Upper lobe of right lung (tissue), 1 donor: ENCODE measurements at regions not wholly inside any gene's neighbourhood (a gene's known extent, or its start where the extent isn't known, plus 50 kb on each side); places are given as distances from the start of the nearest gene placed in this dataset.

Source experiments
- ATAC-seq: fragments of 200-7000 bp; cut with Tn5 transposase; one replicate; pipeline ENCODE4 v1.9.1; 2020; ENCODE audit warnings: mild to moderate bottlenecking, moderate library complexity
- DNase-seq: peaks from one replicate; pipeline ENCODE4 v3.0.0-alpha.2; 2020
- H3K27ac ChIP-seq: fragments of 200-600 bp; one replicate; pipeline ENCODE4 v1.8.0; 2022
- H3K27me3 ChIP-seq: fragments of 200-600 bp; one replicate; pipeline ENCODE4 v1.8.0; 2022; ENCODE audit warnings: mild to moderate bottlenecking
- H3K36me3 ChIP-seq: fragments of 200-600 bp; one replicate; pipeline ENCODE4 v1.8.0; 2022
- H3K4me1 ChIP-seq: fragments of 200-600 bp; one replicate; pipeline ENCODE4 v1.8.0; 2022
- H3K4me3 ChIP-seq: fragments of 200-600 bp; one replicate; pipeline ENCODE4 v1.8.0; 2022; ENCODE audit warnings: mild to moderate bottlenecking
- H3K9me3 ChIP-seq: fragments of 200-600 bp; one replicate; pipeline ENCODE4 v1.8.0; 2022
- intact Hi-C: fragments of 100-400 bp; cut with DNase I; formaldehyde crosslinking; loops from one replicate; pipeline ENCODE4 v1.11.0; 2022
- TF ChIP-seq, protein P1 (sequence below): fragments of 200-600 bp; IDR thresholded peaks from one replicate; pipeline ENCODE4 v1.8.0; 2022; ENCODE audit warnings: antibody characterized with exemption
- donor health status: DM: no; HTN: yes; CAD: no; lungs with severe emphysema.

DNA sequence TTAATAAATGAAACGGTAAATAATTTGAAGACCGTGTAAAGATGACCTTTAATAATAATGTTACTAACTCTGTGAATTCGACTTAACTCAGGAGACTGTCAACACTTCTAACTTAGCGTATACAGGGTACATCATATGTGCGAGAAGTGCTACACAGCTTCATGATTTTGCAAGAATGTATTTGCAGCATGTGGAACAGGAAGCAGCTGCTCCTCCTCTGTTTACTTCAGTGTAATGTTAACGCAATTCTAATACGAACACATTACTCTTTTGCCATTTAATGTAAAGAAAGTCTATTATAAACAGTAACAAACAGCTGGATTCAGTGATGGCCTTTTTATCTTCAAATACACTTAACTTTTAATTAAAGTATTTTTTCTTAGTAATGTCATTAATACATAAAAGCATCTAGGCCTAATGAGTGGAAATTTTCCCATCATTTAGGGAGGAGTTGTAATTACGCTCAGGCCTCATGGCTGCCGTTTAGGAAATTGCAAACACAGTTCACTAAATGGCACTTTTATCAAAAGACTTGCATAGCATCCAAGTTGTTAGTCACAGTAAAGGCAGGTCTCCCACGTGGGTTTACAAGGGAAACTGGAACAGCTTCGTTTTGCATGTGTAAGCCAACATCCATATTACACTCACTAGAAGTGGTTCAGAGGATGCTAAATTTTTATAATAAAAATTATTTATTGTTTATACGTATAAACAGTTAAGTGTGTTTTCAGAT is 635.7 kb downstream of the FBXO15 start:
- ATAC-seq (no peak), DNase-seq (no peak)
- Histone ChIP-seq H3K4me1 (no peaks in the 10 kb centered on the region), H3K9me3 (no peaks in the 10 kb centered on the region), H3K36me3 (no peaks in the 10 kb centered on the region), H3K4me3 (no peak overlapping the region), H3K27ac (no peak overlapping the region), H3K27me3 (no peaks in the 10 kb centered on the region)
- intact Hi-C loops = no loop called here
- TF ChIP-seq, protein P1, sequence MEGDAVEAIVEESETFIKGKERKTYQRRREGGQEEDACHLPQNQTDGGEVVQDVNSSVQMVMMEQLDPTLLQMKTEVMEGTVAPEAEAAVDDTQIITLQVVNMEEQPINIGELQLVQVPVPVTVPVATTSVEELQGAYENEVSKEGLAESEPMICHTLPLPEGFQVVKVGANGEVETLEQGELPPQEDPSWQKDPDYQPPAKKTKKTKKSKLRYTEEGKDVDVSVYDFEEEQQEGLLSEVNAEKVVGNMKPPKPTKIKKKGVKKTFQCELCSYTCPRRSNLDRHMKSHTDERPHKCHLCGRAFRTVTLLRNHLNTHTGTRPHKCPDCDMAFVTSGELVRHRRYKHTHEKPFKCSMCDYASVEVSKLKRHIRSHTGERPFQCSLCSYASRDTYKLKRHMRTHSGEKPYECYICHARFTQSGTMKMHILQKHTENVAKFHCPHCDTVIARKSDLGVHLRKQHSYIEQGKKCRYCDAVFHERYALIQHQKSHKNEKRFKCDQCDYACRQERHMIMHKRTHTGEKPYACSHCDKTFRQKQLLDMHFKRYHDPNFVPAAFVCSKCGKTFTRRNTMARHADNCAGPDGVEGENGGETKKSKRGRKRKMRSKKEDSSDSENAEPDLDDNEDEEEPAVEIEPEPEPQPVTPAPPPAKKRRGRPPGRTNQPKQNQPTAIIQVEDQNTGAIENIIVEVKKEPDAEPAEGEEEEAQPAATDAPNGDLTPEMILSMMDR = no peak

- Histone ChIP-seq H3K27ac (no peak overlapping the region), H3K4me1 (no peaks in the 10 kb centered on the region), H3K9me3 (no peaks in the 10 kb centered on the region), H3K27me3 (no peaks in the 10 kb centered on the region), H3K4me3 (no peak overlapping the region), H3K36me3 (no peaks in the 10 kb centered on the region)
- intact Hi-C loops = no loop called here
- TF ChIP-seq, protein P1 = no peak
- DNase-seq (no peak), ATAC-seq (no peak)
Measured at GRCh38 chr18:73509460-73509859, 638.2 kb downstream of the FBXO15 start.

- no peaks in the 10 kb centered on the region for H3K36me3 ChIP-seq
- H3K4me1 ChIP-seq = no peaks in the 10 kb centered on the region
- H3K9me3 ChIP-seq = no peaks in the 10 kb centered on the region
- TF ChIP-seq, protein P1 = no peak
- intact Hi-C loops = no loop called here
- H3K27me3 ChIP-seq = no peaks in the 10 kb centered on the region
- no peak overlapping the region for H3K27ac ChIP-seq
- DNase-seq (no peak), ATAC-seq (no peak)
- H3K4me3 ChIP-seq = no peak overlapping the region
Measured at GRCh38 chr18:73503326-73503725, 635.5 kb upstream of the NETO1 start.

GRCh38 chr18:73487966-73488365 is 620.2 kb upstream of the NETO1 start:
- Histone ChIP-seq H3K27me3 (no peaks in the 10 kb centered on the region), H3K4me3 (no peak overlapping the region), H3K27ac (no peak overlapping the region), H3K4me1 (no peaks in the 10 kb centered on the region), H3K36me3 (no peaks in the 10 kb centered on the region), H3K9me3 (no peaks in the 10 kb centered on the region)
- TF ChIP-seq, protein P1 = no peak
- no peak for DNase-seq
- ATAC-seq = no peak
- intact Hi-C loops = no loop called here

- no peaks in the 10 kb centered on the region for H3K9me3 ChIP-seq
- DNase-seq (no peak), ATAC-seq (no peak)
- TF ChIP-seq, protein P1 = no peak
- no peak overlapping the region for H3K27ac ChIP-seq
- no peak overlapping the region for H3K4me3 ChIP-seq
- intact Hi-C loops = no loop called here
- no peaks in the 10 kb centered on the region for H3K4me1 ChIP-seq
- H3K27me3 ChIP-seq = no peaks in the 10 kb centered on the region
- H3K36me3 ChIP-seq = no peaks in the 10 kb centered on the region
Measured at GRCh38 chr18:73485166-73485565, 617.4 kb upstream of the NETO1 start.

- H3K9me3 ChIP-seq = no peaks in the 10 kb centered on the region
- no peaks in the 10 kb centered on the region for H3K4me1 ChIP-seq
- H3K27ac ChIP-seq = no peak overlapping the region
- TF ChIP-seq, protein P1 = no peak
- no peak overlapping the region for H3K4me3 ChIP-seq
- H3K36me3 ChIP-seq = no peaks in the 10 kb centered on the region
- H3K27me3 ChIP-seq = no peaks in the 10 kb centered on the region
- DNase-seq (no peak), ATAC-seq (no peak)
- intact Hi-C loops = no loop called here
Measured at GRCh38 chr18:73482901-73483300, 615.1 kb upstream of the NETO1 start.
